HepG2 (cell line): ENCODE measurements at regions not wholly inside any gene's neighbourhood (a gene's known extent, or its start where the extent isn't known, plus 50 kb on each side); places are given as distances from the start of the nearest gene placed in this dataset.

Source experiments
- ATAC-seq: fragments of 200-7000 bp; cut with Tn5 transposase; 3 replicates; pipeline ENCODE4 v1.9.1; 2020; ENCODE audit warnings: mild to moderate bottlenecking, moderate library complexity
- BruUV-seq: library from RNA; stranded (reverse); fragments of 400-500 nt; replicated peaks from 2 replicates; lab custom pipeline; 2021; lab: Mats Ljungman, UMichigan
- CTCF ChIA-PET: fragments of 300-600 bp; formaldehyde crosslinking; extraction: SDS; loops from one replicate; lab custom pipeline; 2021; ENCODE audit warnings: low total read pairs, inconsistent platforms, low intra/inter-chr PET ratio; lab: Yijun Ruan, JAX
- POLR2A ChIA-PET: fragments of 350-600 bp; sonication (Branson Sonifier 250); formaldehyde crosslinking; loops from one replicate; lab custom pipeline; 2020; ENCODE audit warnings: antibody characterized with exemption, inconsistent platforms; lab: Yijun Ruan, JAX
- DNase-seq: peaks from one replicate; pipeline ENCODE4 v3.0.0-alpha.2; 2015; ENCODE audit warnings: low spot score
- FAIRE-seq: peaks from 3 replicates; lab custom pipeline; 2011; peaks lifted over from hg19 to GRCh38; lab: Jason Lieb, UNC
- H2AFZ ChIP-seq: one replicate; pipeline ENCODE4 v1.6.1; 2011; ENCODE audit warnings: low read length, inconsistent platforms
- H3K27ac ChIP-seq: fragments of 300-600 bp; 3 replicates; pipeline ENCODE4 v1.8.0; 2011; ENCODE audit warnings: mixed run types, mild to moderate bottlenecking, mixed read lengths, low read length, inconsistent platforms; ENCODE audit not compliant: insufficient read depth; ENCODE audit errors: extremely low read length
- H3K27me3 ChIP-seq, 2 experiments: fragments of 200-600 bp in 1 of 2; 2 replicates in 1 of 2; 3 replicates in 1 of 2; pipeline versions ENCODE4 v1.6.0 to v1.8.0; 2011; ENCODE audit warnings: low read length in 2 of 2, mild to moderate bottlenecking in 2 of 2, moderate library complexity in 2 of 2, inconsistent platforms in 1 of 2; ENCODE audit not compliant: insufficient read depth in 2 of 2, control insufficient read depth in 1 of 2
- H3K36me3 ChIP-seq, 2 experiments: fragments of 200-600 bp in 1 of 2; replicated peaks in 1 of 2; 2 replicates in 1 of 2; 3 replicates in 1 of 2; pipeline versions ENCODE4 v1.5.1 to v1.8.0; 2011; ENCODE audit warnings: low read length in 2 of 2, inconsistent platforms in 1 of 2; ENCODE audit not compliant: insufficient read depth in 2 of 2, control insufficient read depth in 1 of 2
- H3K4me1 ChIP-seq: 2 replicates; pipeline ENCODE4 v1.5.1; 2012; ENCODE audit warnings: low read length, inconsistent platforms; ENCODE audit not compliant: insufficient read depth
- H3K4me2 ChIP-seq: 2 replicates; pipeline ENCODE4 v1.6.0; 2011; ENCODE audit warnings: low read depth, low read length, inconsistent platforms
- H3K4me3 ChIP-seq, 3 experiments: fragments of 200-600 bp in 1 of 3; sonication (generic), shearing (Covaris generic) in 1 of 3; replicated peaks in 1 of 3; 2 replicates each; pipeline ENCODE4 v1.5.1; 2011 to 2016; ENCODE audit warnings: low read length in 3 of 3, inconsistent platforms in 2 of 3, low read depth in 2 of 3, mild to moderate bottlenecking in 2 of 3, control low read depth in 1 of 3, mixed read lengths in 1 of 3; ENCODE audit not compliant: insufficient read depth in 1 of 3
- H3K79me2 ChIP-seq: one replicate; pipeline ENCODE4 v1.6.1; 2011; ENCODE audit warnings: low read length, inconsistent platforms; ENCODE audit not compliant: insufficient read depth
- H3K9ac ChIP-seq: 2 replicates; pipeline ENCODE4 v1.6.0; 2011; ENCODE audit warnings: mild to moderate bottlenecking, low read depth, low read length, inconsistent platforms; ENCODE audit not compliant: insufficient read depth
- H3K9me3 ChIP-seq: 2 replicates; pipeline ENCODE4 v1.5.1; 2012; ENCODE audit warnings: mild to moderate bottlenecking, low read length
- H4K20me1 ChIP-seq: 2 replicates; pipeline ENCODE4 v1.6.0; 2011; ENCODE audit warnings: inconsistent platforms, mild to moderate bottlenecking, low read length, moderate library complexity; ENCODE audit not compliant: insufficient read depth
- E2F2 ChIP-seq: sonication (generic); formaldehyde crosslinking; IDR thresholded peaks from 2 replicates; pipeline ENCODE4 v1.4.0; 2020; ENCODE audit warnings: missing genetic modification reagents, borderline replicate concordance
- PHB2 ChIP-seq: fragments of 450-650 bp; IDR thresholded peaks from 2 replicates; pipeline ENCODE4 v1.6.1; 2018; ENCODE audit not compliant: partially characterized antibody
- SOX6 ChIP-seq, 2 experiments: fragments of 450-650 bp in 1 of 2; sonication (generic) in 1 of 2; formaldehyde crosslinking in 1 of 2; IDR thresholded peaks; 2 replicates each; pipeline versions ENCODE4 v1.4.0 to v1.6.1; 2017 to 2020; ENCODE audit warnings: antibody characterized with exemption in 1 of 2, mild to moderate bottlenecking in 1 of 2, missing genetic modification reagents in 1 of 2
- ZNF326 ChIP-seq: sonication (generic); formaldehyde crosslinking; IDR thresholded peaks from 2 replicates; pipeline ENCODE4 v1.4.0; 2020; ENCODE audit warnings: missing genetic modification reagents, borderline replicate concordance
- ZNF407 ChIP-seq: sonication (generic); formaldehyde crosslinking; IDR thresholded peaks from one replicate; pipeline ENCODE4 v1.5.1; 2020; ENCODE audit warnings: mild to moderate bottlenecking, missing genetic modification reagents; ENCODE audit errors: not compliant biosample characterization
- WGBS: methylation state at CpG from one replicate; pipeline ENCODE4 v1.1.6; 2017; ENCODE audit warnings: low lambda C conversion rate; 5-methylcytosine and 5-hydroxymethylcytosine counted together
- in situ Hi-C: cut with HindIII; loops from 2 replicates; pipeline ENCODE4 v1.10.0; 2017; ENCODE audit warnings: low pct_unique_long_range_greater_than_20kb; ENCODE audit not compliant: extremely low pct_ligation_motif_present
- intact Hi-C: fragments of 100-400 bp; cut with micrococcal nuclease; formaldehyde crosslinking; loops from one replicate; pipeline ENCODE4 v1.10.0; 2022; ENCODE audit not compliant: unreplicated experiment

- no peak for TF ChIP-seq ZNF407 (CRISPR knock-in tag)
- no peak for TF ChIP-seq PHB2
- no peak for TF ChIP-seq E2F2 (CRISPR knock-in tag)
Observed at GRCh38 chr1:208684192-208684591, 440.0 kb upstream of the PLXNA2 start (continued).

GRCh38 chr1:208686592-208686991 lies 442.4 kb upstream of the PLXNA2 start:
- intact Hi-C loops: no loop called here
- TF ChIP-seq ZNF326 (CRISPR knock-in tag): no peak
- no peak for TF ChIP-seq SOX6 (IDR thresholded peaks at IDR 0.05)
- TF ChIP-seq SOX6 (CRISPR knock-in tag; IDR thresholded peaks at IDR 0.05): no peak
- POLR2A ChIA-PET: no interaction called here

More at GRCh38 chr1:208686592-208686991, 442.4 kb upstream of the PLXNA2 start:
- no peak overlapping the region for H3K9ac ChIP-seq
- H3K4me3 ChIP-seq: no peak overlapping the region
- WGBS: 7% methylated on average over 2 of the region's 2 CpGs
- H3K36me3 ChIP-seq: no peaks in the 10 kb centered on the region
- in situ Hi-C loops: no loop called here
- no peaks in the 10 kb centered on the region for H3K27me3 ChIP-seq
- ATAC-seq (no peak), FAIRE-seq (no peak), DNase-seq (no peak)
- no peak overlapping the region for H2AFZ ChIP-seq
- H3K4me2 ChIP-seq: no peak overlapping the region
- H3K9me3 ChIP-seq: peaks cover 32% of the 10 kb centered on the region
- CTCF ChIA-PET: no interaction called here
- H4K20me1 ChIP-seq: no peaks in the 10 kb centered on the region
- no peaks in the 10 kb centered on the region for H3K79me2 ChIP-seq
- no peak overlapping the region for H3K27ac ChIP-seq
- BruUV-seq: no TSS peak
- no peaks in the 10 kb centered on the region for H3K4me1 ChIP-seq
